BLaER1 treated with 17β-estradiol and CSF1 and Interleukin-3, amounts not matched to agents 10 nM and 100 nM (cell line): ENCODE measurements at regions not wholly inside any gene's neighbourhood (a gene's known extent, or its start where the extent isn't known, plus 50 kb on each side); places are given as distances from the start of the nearest gene placed in this dataset.

Experiments used
- H3K27ac ChIP-seq, 11 experiments: shearing (Covaris generic); formaldehyde crosslinking; 2 replicates each; pipeline ENCODE4 v1.8.1; 2022
- H3K27me3 ChIP-seq, 11 experiments: shearing (Covaris generic); formaldehyde crosslinking; 2 replicates each; pipeline ENCODE4 v1.8.1; 2022
- H3K36me3 ChIP-seq, 11 experiments: shearing (Covaris generic); formaldehyde crosslinking; 2 replicates each; pipeline ENCODE4 v1.8.1; 2022
- H3K4me1 ChIP-seq, 10 experiments: shearing (Covaris generic); formaldehyde crosslinking; 2 replicates each; pipeline ENCODE4 v1.8.1; 2022
- H3K4me2 ChIP-seq, 11 experiments: shearing (Covaris generic); formaldehyde crosslinking; 2 replicates each; pipeline ENCODE4 v1.8.1; 2022
- H3K4me3 ChIP-seq, 10 experiments: shearing (Covaris generic); formaldehyde crosslinking; 2 replicates each; pipeline ENCODE4 v1.8.1; 2022
- H3K9ac ChIP-seq, 11 experiments: shearing (Covaris generic); formaldehyde crosslinking; 2 replicates each; pipeline ENCODE4 v1.8.1; 2022
- H3K9me3 ChIP-seq, 11 experiments: shearing (Covaris generic); formaldehyde crosslinking; replicated peaks in 1 of 11; 2 replicates each; pipeline ENCODE4 v1.8.1; 2022
- H4K20me1 ChIP-seq, 11 experiments: shearing (Covaris generic); formaldehyde crosslinking; 2 replicates each; pipeline ENCODE4 v1.8.1; 2022
- Cebpa-rat ChIP-seq, 11 experiments: shearing (Covaris generic); IDR thresholded peaks; 2 replicates each; pipeline ENCODE4 v1.8.1; 2022

DNA sequence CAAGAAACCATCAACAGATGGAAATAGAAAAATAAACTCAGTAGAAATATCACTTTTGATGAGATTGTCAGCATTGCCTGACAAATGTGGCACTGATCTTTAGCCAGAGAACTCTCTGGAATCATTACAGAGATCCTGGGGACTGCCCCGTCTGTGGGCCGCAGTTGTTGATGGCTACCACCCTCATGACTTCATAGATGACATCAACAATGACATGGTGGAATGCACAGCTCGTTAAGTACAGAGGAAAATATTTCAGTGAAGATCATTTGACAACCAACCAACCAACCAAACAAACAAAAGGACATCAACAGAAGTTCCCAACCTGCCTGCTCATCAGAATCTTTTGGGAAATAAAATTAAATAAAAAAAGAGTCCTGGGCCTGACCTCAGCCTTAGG, 132.6 kb downstream of the UCHL1 start:
- Histone ChIP-seq H3K4me2 (no peak overlapping the region), H3K4me3 (no peak overlapping the region), H3K9ac (no peak overlapping the region), H3K27ac (no peak overlapping the region), H3K27me3 (no peaks in the 10 kb centered on the region), H4K20me1 (no peaks in the 10 kb centered on the region), H3K9me3 (peaks cover 0 to 5% (median 0%) of the 10 kb centered on the region in 11 experiments; a peak in 1 of 22 replicates), H3K4me1 (peaks cover 0 to 15% (median 0%) of the 10 kb centered on the region in 10 experiments; a peak in 8 of 20 replicates), H3K36me3 (no peaks in the 10 kb centered on the region)
- TF ChIP-seq Cebpa-rat (IDR thresholded peaks at IDR 0.05) = no peak

- Histone ChIP-seq H3K9ac (no peak overlapping the region), H3K4me3 (no peak overlapping the region), H3K4me1 (peaks cover 0 to 1% (median 0%) of the 10 kb centered on the region in 10 experiments; a peak in 1 of 20 replicates), H3K9me3 (peaks cover 0 to 5% (median 0%) of the 10 kb centered on the region in 11 experiments; a peak in 1 of 22 replicates), H3K4me2 (no peak overlapping the region), H4K20me1 (no peaks in the 10 kb centered on the region), H3K27me3 (no peaks in the 10 kb centered on the region), H3K27ac (no peak overlapping the region), H3K36me3 (no peaks in the 10 kb centered on the region)
- no peak for TF ChIP-seq Cebpa-rat (IDR thresholded peaks at IDR 0.05)
Measured at GRCh38 chr4:41390661-41391060, 133.9 kb downstream of the UCHL1 start.

- H3K27me3 ChIP-seq = no peaks in the 10 kb centered on the region
- H3K4me1 ChIP-seq = no peaks in the 10 kb centered on the region
Measured at GRCh38 chr4:41391271-41391670, 134.5 kb downstream of the UCHL1 start.

DNA sequence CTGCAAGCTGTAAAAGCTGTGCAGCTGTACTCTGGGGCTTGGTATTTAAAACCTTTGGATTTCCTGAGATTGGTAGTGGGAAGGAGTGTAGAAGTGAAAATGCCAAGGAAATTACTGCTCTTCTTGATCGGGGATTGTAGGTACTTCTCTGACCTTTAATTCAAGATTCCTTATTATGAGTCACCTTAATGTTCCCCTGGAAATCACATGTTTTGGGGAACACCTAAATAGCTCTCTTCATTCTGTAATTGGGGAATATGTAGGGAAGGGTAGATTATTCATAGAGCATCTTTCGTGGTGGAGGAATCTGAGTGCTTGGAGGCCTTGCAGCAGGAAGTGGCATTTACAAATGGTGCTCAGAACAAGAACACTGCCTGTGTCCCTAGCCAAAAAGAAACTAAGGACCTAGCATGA, 137.8 kb downstream of the UCHL1 start:
- H3K9ac ChIP-seq = no peak overlapping the region
- no peak for TF ChIP-seq Cebpa-rat (IDR thresholded peaks at IDR 0.05)
- no peak overlapping the region for H3K4me2 ChIP-seq
- no peaks in the 10 kb centered on the region for H4K20me1 ChIP-seq
- H3K27ac ChIP-seq = no peak overlapping the region
- no peak overlapping the region for H3K4me3 ChIP-seq
- H3K9me3 ChIP-seq = peaks cover 0 to 5% (median 0%) of the 10 kb centered on the region in 11 experiments; a peak in 1 of 22 replicates
- no peaks in the 10 kb centered on the region for H3K27me3 ChIP-seq
- no peaks in the 10 kb centered on the region for H3K36me3 ChIP-seq
- no peaks in the 10 kb centered on the region for H3K4me1 ChIP-seq

More at GRCh38 chr4:41391271-41391670, 134.5 kb downstream of the UCHL1 start:
- H3K36me3 ChIP-seq = no peaks in the 10 kb centered on the region
- no peak for TF ChIP-seq Cebpa-rat (IDR thresholded peaks at IDR 0.05)
- H3K4me3 ChIP-seq = no peak overlapping the region
- no peak overlapping the region for H3K4me2 ChIP-seq
- H3K9me3 ChIP-seq = peaks cover 0 to 5% (median 0%) of the 10 kb centered on the region in 11 experiments; a peak in 1 of 22 replicates
- no peaks in the 10 kb centered on the region for H4K20me1 ChIP-seq
- H3K9ac ChIP-seq = no peak overlapping the region
- no peak overlapping the region for H3K27ac ChIP-seq

- no peaks in the 10 kb centered on the region for H3K27me3 ChIP-seq
- H3K9me3 ChIP-seq = peaks cover 0 to 5% (median 0%) of the 10 kb centered on the region in 11 experiments; a peak in 1 of 22 replicates
- H4K20me1 ChIP-seq = no peaks in the 10 kb centered on the region
- H3K27ac ChIP-seq = no peak overlapping the region
- H3K36me3 ChIP-seq = no peaks in the 10 kb centered on the region
- no peak overlapping the region for H3K9ac ChIP-seq
- no peak for TF ChIP-seq Cebpa-rat (IDR thresholded peaks at IDR 0.05)
- no peaks in the 10 kb centered on the region for H3K4me1 ChIP-seq
- H3K4me3 ChIP-seq = no peak overlapping the region
- no peak overlapping the region for H3K4me2 ChIP-seq
Measured at GRCh38 chr4:41396214-41396613, 139.5 kb downstream of the UCHL1 start.

DNA sequence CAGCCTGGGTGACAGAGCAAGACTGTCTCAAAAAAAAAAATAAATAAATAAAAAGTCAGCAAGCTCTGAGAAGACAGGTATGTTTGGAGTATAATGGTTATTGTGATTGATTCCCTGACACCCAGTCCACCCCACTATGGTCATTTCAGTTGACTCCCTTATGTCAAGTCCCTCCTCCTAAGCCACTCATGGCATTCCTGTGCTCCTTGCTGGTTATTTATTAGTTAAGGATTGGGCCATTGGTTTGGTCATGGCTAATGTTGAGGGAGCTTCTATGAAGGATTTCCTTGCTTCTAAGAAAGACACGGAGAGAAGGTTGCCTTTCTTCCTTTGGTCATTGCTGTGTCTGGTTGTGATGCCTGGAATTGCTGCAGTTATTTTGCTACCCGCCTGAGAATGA, 140.1 kb downstream of the UCHL1 start:
- Histone ChIP-seq H3K36me3 (no peaks in the 10 kb centered on the region), H3K9me3 (peaks cover 0 to 5% (median 0%) of the 10 kb centered on the region in 11 experiments; a peak in 1 of 22 replicates), H3K4me2 (no peak overlapping the region), H4K20me1 (no peaks in the 10 kb centered on the region), H3K9ac (no peak overlapping the region), H3K4me1 (no peaks in the 10 kb centered on the region), H3K4me3 (no peak overlapping the region), H3K27me3 (no peaks in the 10 kb centered on the region), H3K27ac (no peak overlapping the region)
- TF ChIP-seq Cebpa-rat (IDR thresholded peaks at IDR 0.05) = no peak

DNA sequence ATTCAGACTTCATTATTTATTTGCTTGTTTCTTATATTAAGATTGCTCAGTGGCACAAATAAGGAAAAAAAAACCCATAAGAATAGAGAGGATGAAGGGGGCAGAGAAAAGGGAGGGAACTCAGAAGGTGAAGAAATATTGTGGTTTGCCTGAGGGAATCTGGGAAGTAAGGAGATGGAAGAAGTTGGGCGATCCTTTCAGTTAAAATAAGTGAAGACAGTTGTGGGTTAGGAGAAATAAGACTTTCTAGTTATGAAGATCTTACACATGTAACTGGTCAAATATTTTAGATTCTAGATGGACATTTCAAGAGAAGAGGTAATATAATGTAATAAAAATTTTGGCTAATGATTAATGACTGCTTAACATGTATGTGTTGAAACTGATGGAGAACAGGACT, 138.7 kb upstream of the LIMCH1 start:
- H3K9me3 ChIP-seq = no peaks in the 10 kb centered on the region
- no peaks in the 10 kb centered on the region for H3K36me3 ChIP-seq
- H3K9ac ChIP-seq = no peak overlapping the region
- H3K4me1 ChIP-seq = no peaks in the 10 kb centered on the region
- H3K27ac ChIP-seq = no peak overlapping the region
- H3K27me3 ChIP-seq = no peaks in the 10 kb centered on the region
- no peaks in the 10 kb centered on the region for H4K20me1 ChIP-seq
- TF ChIP-seq Cebpa-rat (IDR thresholded peaks at IDR 0.05) = no peak
- H3K4me3 ChIP-seq = no peak overlapping the region
- H3K4me2 ChIP-seq = no peak overlapping the region

DNA sequence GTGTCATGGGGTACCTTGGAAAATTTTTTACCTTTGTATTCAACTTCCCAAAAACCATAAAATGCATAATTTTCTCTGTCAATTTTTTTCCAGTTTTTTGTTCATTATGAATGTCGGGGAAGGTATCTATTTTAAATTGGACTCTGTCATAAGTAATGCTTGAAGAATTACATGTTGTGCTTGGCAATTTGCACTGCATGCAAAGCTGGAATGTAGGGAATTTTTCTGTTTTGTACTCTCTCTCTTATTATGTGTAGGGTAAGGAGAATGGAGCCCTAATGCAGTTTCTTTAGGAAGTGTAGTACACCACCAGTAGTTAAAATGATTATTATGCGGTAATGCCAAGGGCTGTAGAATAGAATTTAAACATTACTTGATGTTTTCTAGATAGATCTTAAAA, 137.7 kb upstream of the LIMCH1 start:
- Histone ChIP-seq H3K36me3 (no peaks in the 10 kb centered on the region), H3K27me3 (no peaks in the 10 kb centered on the region), H3K4me3 (no peak overlapping the region), H3K27ac (no peak overlapping the region), H3K9me3 (no peaks in the 10 kb centered on the region), H3K4me2 (no peak overlapping the region), H4K20me1 (no peaks in the 10 kb centered on the region), H3K9ac (no peak overlapping the region), H3K4me1 (no peaks in the 10 kb centered on the region)
- TF ChIP-seq Cebpa-rat (IDR thresholded peaks at IDR 0.05) = no peak

DNA sequence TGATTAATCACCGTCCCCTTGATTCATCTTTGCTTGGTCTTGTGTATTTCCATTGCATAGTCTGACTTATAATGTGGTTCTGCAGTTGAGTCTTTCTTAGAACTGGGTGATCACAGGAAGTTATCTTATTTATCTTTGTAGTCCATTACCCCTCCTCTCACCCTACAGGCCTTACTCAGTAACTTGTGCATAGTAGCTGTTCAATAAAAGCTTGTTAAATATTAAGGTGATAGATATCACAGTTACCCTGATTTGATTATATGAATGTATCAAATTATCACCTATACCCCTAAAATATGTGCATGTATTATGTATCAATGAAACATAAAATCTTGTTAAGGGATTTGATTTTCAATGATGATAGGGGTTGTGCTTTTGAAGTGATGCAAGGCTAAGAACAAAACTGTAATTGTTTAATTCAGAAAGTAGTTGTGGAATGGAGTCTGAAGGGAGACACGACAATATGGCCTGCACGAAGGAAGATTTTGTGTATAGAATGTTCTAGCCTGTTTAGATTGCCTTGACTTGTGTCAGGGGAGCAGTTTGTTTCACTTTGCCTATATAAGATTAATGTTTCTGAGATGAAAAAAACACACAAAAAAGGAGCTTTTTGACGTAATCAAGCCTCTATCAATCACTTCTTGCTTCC, 132.4 kb upstream of the LIMCH1 start:
- Histone ChIP-seq H3K4me1 (no peaks in the 10 kb centered on the region), H3K9ac (no peak overlapping the region), H3K9me3 (no peaks in the 10 kb centered on the region), H3K27ac (no peak overlapping the region), H3K4me3 (no peak overlapping the region), H3K4me2 (no peak overlapping the region), H3K36me3 (no peaks in the 10 kb centered on the region), H4K20me1 (no peaks in the 10 kb centered on the region), H3K27me3 (peaks cover 0 to 6% (median 0%) of the 10 kb centered on the region in 11 experiments; a peak in 3 of 22 replicates)
- no peak for TF ChIP-seq Cebpa-rat (IDR thresholded peaks at IDR 0.05)

GRCh38 chr4:41406113-41406516, 131.8 kb upstream of the LIMCH1 start:
- no peaks in the 10 kb centered on the region for H3K36me3 ChIP-seq
- H4K20me1 ChIP-seq = no peaks in the 10 kb centered on the region
- H3K4me3 ChIP-seq = no peak overlapping the region
- peaks cover 0 to 10% (median 0%) of the 10 kb centered on the region in 11 experiments; a peak in 3 of 22 replicates for H3K27me3 ChIP-seq
- TF ChIP-seq Cebpa-rat (IDR thresholded peaks at IDR 0.05) = no peak
- H3K27ac ChIP-seq = no peak overlapping the region
- H3K4me2 ChIP-seq = no peak overlapping the region
- no peaks in the 10 kb centered on the region for H3K9me3 ChIP-seq
- no peaks in the 10 kb centered on the region for H3K4me1 ChIP-seq
- H3K9ac ChIP-seq = no peak overlapping the region
